Suppressor macrophage treated with lipopolysaccharide for 1 hour (primary cell): ENCODE measurements at regions not wholly inside any gene's neighbourhood (a gene's known extent, or its start where the extent isn't known, plus 50 kb on each side); places are given as distances from the start of the nearest gene placed in this dataset.

Experiments
- DNase-seq, 3 donors: peaks; one replicate each; pipeline ENCODE4 v3.0.0-alpha.2; 2020 to 2022

DNA sequence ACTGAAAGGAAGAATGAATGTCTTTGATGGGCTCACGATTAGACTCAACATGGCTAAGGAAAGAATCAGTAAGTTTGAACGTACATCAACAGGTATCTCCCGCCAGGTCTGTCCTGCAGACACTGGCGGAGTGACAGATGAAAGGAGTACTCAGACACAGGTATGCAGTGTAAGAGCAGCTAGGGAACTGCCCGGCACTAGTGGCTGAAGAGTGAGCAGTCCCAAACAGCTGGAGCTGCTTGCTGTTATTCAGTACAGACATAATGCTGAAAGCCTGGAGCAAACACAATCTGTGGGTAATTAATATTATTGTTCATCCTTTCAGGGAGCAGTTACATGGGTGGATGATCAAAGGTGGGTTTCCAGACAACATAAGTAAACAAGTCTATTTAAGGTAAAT is 835.5 kb downstream of the TLE4 start:
- DNase-seq = no peak

DNA sequence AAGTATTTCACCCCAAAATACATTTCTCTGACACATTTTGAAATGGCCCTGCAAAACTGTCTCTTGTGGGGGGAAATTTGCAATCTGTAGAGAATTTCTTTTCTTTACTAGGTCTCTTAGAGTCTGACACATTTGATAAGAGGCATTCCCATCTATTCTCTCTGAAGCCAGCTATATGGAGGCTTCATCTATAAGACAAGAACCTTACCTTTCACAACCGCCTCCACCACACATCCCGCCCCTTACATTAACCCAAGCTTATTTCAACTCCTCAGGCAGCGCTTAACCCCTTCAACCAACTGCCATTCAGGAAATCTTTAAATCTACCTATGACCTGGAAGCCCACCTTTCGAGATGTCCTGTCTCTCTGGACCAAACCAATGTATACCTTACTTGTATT is 829.5 kb downstream of the TLE4 start:
- DNase-seq = no peak

DNA sequence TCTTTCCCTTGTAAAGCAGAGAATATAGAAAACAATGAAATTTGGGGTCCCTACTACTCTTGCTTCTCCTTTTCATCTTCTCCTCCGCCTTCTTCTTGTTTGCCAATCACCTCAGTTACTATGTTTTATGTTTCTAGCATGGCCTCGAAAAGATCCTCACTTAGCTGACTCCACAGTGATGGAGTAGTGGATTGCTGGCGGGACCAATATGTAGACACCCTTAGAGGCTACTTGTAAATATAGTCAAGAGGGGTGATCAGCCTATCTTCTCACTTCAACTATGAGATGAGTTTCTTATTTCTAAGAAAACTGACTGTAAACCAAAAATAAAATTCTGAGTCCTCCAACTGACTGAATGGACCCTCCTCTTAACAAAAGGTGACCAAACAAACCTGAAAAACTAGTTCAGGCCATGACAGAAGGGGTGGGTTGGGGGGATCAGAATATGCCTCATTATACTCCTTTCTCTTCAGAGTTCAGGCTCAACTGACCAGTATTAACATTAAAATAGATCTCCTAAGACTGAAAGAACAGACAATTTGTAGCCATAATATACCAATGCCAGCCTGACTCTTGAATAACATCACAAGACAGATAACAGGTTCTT is 829.0 kb downstream of the TLE4 start:
- DNase-seq = no peak

DNA sequence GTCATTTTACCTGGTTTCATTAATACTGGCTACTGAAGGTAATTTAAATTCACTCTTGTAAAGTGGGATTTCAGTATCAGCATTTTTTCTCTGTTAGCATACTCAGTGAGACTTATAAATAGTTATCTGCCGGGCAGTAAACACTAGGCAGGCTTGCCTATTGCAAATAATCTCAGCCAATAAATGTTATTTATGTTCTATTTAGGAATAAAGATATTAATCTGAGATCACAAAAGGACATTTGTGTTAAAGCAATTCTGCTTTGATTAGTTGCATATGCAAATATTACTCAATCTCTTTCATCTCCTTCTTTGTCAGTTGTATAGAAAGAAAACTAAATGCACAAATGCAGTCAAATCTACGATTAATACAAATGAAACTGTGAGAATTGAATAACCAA is 827.8 kb downstream of the TLE4 start:
- DNase-seq = no peak

DNA sequence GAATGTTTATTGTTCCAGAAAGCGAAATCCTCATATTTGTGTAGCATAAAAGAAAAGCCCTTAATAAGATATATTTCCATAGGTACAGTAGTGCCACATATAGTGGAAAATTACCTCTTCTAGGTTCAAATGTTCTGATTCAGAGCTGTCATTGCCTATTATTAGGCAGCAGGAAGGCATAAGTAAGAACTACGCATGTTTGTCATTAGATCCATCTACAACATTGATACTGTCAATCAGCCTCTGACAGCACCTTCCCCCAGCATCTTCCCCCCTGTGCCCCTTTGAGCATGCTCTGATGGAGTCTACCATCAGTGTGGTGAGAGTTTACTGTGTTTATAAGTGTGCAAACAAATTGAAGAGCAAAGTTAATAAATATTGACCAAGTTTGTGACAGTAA is 816.1 kb downstream of the TLE4 start:
- DNase-seq = no peak

DNA sequence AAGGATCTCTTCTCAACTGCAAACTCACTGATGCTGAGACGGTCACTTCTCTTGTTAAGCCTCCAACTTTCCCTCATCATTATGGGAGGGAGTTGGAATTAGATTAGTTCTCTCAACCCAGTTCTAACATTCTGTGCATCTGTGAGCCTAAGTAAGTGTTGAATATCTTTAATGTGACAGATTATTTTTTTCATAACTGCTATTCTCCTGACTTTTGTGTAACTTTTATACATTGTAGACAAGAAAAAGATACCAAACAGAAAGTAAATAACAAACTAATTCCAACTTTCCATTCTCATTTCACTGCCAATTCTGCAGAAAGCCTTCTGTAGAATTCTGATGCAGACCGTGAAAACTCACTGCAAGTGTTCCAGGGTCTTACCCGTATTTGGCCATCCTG is 813.5 kb downstream of the TLE4 start:
- no peak for DNase-seq

DNA sequence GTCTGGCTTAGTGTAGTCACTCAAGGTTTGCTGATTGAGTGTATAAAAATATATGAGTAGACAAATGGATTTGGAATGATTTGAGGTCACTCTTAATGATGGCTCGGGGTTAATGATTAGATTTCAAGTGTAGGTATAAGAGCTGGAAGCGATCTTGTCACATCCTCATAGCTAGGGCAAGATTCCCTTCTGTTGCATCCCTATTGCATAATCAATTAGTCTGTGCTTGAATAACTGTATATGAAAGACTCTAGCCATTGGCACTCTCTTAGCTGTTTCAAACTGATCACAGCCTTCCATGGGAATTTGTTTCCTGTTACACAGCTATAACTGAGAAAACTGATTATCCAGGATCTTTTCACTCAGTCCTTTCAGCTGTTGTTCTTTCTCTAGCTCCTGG is 811.6 kb downstream of the TLE4 start:
- peak in 1 of 3 donors; percentile 8 for DNase-seq

DNA sequence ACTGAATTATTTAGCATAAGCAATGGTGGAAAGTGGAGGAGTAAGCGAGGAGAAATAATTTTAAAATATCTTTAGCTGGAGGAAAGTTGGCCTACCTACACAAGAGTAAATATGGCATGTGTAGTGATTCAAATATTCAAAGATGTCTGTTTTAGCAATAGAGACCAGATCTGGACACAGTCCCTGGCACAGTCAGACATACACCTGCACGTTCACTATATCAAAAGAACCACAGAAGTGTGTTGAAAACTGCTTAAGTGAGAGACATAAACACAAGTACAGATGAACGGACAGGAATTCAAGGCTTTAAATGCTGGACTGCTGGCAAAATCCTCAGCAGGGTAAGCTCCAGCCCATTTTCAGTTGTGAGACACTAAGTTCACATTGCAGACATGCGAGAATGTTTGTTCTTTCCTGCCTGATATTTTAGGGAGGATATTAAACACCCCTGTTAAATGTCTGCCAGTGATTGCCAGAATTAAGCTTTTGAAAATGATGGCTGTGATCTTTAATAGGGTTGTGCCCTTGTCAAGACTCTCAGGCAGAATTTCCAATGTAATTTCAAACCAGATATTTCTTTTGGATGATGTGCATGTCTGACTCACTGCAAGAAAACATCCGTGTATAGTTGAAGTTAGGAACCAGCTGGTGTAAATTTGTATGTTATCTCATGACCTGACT is 810.6 kb downstream of the TLE4 start:
- DNase-seq = peak in 1 of 3 donors; percentile 15

DNA sequence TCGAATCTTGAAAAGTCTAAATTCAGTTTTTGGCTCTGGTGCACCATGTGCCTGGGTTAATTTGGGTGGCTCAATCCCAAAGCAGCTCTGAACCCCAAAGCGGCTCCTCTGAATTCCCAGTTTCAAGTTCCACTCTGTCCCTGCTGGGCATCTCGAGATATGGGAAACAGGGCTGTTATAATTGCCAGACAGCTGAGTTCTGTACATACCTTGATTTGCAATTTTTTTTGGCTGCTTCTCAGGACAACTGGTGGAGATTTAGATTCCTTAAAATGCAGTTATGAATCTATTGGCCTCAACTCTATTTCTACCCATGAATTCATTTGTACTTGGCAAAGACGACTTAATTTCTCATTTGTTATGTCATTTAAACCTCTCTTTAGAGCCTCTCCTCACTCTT is 808.5 kb downstream of the TLE4 start:
- no peak for DNase-seq

DNA sequence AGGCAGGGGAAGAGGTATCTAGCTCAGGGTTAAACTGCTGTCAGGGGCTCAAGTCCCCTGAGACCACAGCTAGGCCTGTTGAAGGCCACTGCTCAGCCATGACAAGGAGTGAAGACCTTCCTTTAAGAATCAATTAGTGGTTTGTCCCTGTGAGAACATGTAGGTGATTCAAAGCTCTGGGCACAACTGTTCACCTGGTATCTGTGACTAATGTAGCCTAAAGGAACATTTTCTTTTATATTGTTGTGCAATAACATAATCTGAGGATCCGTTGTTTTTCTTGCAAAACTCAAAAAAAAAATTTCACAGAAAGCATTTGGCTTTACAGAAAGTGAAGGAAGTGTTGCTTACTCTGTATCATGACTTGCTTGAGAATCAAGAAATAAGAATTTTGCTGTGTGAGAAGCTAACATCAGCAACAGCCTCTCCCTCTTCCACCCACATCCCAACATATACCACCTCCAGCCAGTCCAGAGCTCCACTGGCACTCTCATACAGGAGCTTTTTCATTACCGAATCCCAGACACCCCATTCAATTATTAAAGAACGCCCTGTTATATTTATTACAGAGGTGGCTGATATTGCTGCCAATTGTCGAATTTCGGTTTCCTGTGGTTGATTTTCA is 807.0 kb downstream of the TLE4 start:
- DNase-seq = no peak

DNA sequence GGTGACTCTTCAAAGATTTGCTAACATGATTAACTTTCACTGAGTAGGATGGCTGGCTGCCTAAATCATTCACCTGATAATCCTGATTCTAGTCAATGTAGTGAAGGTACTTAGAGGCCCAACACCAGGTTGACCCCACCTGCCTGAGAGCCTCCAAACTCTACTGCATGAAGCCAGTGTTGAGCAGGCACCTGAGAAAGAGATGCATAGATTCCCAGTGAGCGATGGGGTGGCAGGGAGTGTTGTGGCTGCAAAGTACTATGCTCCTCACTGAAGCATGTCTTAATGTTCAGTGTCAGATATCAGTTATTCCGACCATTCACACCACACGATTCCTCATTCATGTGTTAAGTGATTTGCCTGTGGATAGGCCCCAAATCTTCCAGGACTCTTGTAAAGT is 804.4 kb downstream of the TLE4 start:
- DNase-seq = no peak

DNA sequence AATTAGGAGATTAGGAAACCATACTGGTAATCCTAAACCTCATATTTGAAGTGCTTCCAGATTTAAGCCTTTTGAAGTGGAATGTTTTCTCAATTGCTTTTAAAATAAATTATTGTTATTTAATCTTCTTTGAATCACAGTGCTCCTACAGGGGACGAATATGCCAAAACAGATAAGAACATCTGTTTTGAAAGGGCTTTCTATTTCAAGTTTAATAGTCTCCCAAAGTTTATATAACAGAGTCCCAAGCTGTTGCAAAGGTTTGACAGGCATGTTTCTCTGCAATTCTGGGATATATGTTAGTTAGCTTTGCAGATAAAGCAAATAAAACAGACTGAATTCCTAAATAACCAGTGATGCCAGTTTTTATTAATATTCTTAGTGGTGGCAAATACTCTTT is 803.7 kb downstream of the TLE4 start:
- DNase-seq = no peak

DNA sequence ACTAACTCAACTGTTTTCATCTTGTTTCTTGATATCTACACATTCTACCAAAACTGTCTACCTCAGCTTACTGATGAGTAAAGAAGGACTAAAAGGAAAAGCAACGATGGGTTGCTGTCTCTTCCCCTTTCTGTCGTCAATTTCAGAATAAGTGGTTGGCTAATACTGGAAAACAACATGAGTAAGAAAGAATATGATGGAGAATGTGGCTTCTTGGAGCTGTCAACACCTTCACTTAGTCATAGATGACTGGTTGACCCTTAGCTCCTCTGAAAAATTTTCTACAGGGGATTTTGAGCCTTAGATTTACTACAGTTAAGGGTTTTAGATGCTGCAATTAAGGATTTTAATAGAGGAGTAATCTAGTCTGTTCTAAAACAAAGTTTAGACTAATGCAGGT is 797.9 kb downstream of the TLE4 start:
- DNase-seq = no peak

DNA sequence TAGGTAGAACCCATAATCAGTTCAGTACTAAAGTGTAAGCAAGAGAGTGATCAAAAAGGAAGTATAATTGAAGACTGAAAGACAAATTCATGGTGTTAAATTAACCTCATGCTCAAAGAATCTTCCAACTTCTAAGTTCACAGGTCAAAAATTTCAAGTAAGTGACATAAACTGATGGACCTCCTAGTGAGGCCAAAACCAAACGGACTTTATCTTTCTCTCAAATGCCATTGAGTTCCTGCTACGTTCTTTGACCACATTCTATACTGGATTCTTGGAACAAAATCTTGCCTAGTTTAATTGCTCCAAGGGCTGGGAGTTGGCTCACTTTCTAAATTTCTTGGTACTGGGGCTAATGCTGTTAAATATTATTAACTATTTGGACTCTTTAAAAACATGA is 794.9 kb downstream of the TLE4 start:
- no peak for DNase-seq

DNA sequence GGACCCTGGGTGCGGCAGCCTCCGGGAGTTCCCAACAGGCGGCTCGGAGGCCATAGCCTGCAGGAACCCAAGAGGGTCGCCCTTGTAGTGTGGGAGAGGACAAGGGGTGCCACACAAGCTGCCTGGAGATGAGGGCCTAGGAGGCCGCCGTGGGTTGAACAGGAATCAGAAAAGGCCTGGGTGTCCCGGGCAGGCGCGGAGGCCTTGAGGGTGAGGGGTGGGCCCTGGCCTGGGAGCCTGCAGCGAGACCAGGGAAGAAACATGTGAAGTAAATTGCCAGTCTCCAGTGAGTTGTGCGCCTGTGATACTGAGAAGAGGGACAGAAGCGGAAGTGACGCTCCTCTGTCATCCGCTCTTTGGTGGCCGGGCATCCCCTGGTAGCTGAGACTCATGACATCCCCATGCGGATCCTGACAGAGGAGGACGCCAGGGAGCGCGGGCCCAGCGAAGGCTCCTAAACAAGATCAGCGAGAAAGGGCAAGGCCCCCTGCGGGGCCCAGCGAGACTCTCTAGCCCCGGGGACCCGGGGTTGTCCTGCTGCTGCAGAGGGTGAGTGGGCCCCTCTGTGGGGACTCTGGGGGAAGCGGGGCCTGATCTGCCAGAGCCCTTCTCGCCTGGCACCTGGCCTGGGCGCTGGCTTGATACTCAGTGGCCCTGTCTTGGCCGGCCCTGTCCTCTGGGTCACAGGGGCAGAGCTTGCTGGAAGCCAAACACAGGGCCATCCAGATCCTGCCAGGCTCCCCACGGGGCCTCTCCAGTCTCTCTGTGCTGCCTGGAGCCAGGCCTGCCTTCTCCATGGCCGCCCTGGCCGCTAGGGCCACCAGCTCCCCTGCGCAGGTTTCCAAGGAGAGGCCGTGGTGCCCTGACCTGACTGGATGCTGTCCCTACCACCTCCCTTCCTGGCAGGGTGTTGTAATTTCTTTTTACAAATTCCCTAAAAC is 788.4 kb downstream of the TLE4 start:
- DNase-seq = no peak

DNA sequence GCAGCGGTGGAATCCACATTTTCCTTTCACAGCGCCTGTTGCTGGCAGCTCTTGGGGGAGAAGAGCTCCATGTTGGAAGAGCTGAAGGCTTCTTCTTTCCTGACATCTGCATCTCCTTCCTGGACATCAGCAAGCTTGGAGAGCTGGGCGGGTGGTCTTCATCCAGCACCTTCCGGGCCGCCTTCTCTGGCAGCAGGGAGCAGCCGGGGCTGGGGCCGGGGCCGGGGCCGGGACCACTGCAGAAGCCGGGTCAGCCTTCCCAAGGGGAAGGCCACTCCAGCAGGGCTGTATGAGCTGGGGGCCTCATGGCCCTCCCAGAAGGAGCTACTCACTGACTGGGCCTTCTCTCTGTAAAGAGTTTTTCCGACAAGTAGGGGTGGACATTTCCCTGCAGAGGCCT is 787.5 kb downstream of the TLE4 start:
- DNase-seq = no peak

DNA sequence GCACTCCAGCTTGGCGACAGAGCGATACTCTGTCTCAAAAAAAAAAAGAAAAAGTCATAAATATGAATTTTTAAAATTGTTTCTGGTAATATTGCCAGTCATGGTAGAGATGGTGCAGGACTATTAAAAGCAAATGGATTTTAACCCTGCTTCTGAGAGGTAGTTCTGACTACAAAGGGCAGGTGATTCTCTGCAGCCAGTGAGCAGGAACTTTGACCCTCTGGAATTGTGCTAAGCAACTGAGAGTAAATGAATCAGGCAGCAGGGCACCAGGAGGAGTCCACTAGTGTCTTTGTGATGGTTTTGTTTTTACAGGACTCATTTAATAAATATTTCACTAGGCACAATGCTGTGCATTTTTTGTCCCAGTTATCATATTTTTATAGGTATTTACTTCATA is 781.2 kb downstream of the TLE4 start:
- DNase-seq = no peak

DNA sequence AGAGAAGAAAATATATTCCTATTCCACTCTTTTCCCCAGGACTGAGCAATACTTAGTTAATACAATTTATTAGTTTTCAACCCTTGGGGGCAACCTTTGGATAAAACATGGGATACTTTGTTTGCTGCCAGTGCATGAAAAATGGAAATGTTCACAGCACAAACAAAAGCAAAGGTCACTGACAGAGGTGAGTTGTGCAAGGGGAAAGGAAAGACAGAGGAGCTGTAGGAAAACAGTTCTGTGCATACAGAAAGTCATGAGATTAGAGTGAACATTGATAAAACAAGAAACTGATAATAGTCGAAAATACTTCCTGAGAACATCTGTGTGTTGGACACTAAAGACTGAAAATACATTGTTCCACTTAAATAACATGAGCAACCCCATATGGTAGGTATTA is 779.8 kb downstream of the TLE4 start:
- no peak for DNase-seq

DNA sequence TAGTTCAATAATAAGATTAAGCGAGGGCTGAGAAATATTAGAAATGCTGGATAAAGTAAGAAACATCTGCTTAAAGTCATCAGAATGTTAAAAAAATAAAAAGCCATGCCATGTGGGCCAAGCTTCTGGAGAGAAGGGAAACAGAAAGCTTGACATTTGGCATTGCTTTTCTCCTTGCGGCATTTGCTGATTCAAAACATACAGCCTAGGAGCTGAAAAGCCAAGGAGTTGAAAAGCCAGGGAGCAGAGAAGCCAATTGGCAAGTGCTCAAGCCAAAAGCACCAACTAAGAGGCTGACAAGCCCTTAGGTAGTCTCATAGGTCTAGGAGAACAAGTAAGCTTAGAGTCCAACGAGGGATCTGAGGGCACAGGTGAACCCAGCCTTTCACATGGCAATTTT is 754.3 kb downstream of the TLE4 start:
- DNase-seq = no peak

DNA sequence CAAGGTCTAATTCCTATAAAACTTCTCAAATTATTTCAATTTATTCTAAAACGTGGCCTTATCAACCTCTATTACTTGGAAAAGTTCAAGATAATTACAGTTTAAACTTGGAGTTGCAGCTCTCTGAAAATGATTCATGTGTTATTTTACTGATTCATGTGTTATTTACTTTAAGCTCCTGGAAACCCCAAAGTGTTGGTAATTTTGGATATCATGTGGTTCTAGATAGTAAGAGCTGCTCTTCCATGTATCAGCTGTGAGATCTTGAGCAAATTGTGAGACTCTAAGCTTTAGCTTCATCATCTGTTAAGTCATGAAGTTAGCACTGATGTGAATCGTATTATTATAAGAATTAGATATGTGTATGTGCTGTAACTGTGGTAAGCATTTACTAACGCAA is 749.2 kb downstream of the TLE4 start:
- DNase-seq = no peak

DNA sequence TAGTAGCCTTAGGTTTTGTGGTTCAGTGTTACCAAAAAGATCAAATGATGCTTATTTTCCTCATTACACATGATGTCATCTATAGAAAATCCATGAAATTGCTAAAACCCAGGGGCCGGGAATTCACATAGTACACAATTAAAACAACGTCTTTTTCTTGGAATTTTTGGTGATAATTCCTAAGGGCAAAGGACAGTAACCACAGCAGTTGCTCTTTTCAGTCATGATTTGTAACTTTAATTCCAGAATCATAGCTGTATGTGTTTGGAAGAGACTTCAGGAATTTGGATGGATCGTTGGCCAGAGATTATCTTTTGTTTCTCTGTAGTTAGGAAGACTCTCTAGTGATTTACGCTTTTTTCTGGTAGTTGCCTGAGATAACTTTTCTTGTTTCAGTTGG is 748.7 kb downstream of the TLE4 start:
- no peak for DNase-seq

DNA sequence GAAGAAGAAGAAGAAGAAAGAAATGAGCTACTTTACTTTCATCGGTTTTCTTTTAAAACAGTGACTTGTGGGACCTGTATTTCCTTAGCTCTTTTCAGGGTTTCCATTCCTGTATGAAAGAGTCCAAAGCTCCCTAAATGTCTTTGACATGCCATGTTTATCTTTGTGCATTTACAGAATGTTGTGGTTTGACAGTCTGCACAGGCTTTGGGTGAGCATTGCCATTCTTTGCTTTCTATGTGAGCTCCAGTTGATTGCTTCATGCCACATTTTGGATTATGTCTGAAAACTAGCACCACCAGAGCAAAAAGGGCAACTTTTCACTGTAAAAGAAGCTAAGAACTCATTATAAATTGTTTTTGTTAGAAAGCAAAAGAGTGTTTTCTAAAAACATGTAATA is 733.4 kb downstream of the TLE4 start:
- no peak for DNase-seq

DNA sequence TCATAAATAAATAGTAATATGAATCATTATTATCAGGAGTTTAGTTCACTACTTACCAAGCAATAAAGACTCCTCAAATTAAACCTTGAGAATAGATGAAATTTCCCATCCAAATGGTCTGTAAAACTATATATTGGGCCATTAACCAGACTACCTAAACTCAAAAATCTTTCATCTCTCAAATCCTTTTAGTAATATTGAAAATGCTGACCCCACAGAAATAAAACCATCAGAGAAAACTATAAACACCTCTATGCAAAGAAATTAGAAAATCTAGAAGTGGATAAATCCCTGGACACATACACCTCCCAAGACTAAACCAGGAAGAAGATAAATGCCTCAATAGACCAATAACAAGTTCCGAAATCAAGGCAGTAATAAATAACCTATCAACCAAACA is 723.2 kb downstream of the TLE4 start:
- no peak for DNase-seq

DNA sequence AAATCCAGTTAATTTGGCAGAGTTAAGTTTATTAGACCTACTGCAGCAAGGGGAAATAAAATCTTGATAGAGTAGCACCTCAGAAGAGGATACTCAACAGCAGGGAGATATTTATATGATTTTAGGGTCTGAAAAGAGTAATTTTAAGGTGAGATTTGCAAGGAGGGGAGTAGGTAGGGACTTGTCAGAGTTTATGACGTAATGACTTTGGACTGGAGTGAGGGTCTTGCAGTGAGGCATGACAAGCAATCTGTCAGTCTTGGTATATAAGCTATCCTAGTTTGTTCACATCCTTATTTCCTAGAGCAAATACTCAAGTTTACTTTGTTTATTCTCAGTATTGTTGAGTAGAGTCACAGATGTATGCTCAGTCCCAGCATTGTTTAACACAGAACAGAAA is 722.6 kb downstream of the TLE4 start:
- no peak for DNase-seq
